Tibial nerve (tissue), 4 donors: ENCODE measurements at regions not wholly inside any gene's neighbourhood (a gene's known extent, or its start where the extent isn't known, plus 50 kb on each side); places are given as distances from the start of the nearest gene placed in this dataset.
A peak's percentile ranks its signal among the peaks of the same experiment; 100 is the strongest.

Experiments
- DNase-seq, 2 donors: peaks; one replicate each; pipeline ENCODE4 v3.0.0-alpha.2; 2019; ENCODE audit warnings: low spot score in 2 of 2
- H3K27ac ChIP-seq, 4 donors: fragments of 200-600 bp; sonication (generic) in 3 of 4; one replicate each; pipeline ENCODE4 v1.5.1; 2017 to 2019; ENCODE audit warnings: mild to moderate bottlenecking in 1 of 4
- H3K27me3 ChIP-seq, 2 donors: fragments of 200-600 bp; sonication (generic) in 1 of 2; one replicate each; pipeline versions ENCODE4 v1.5.1 to v1.6.0; 2017 to 2019
- H3K36me3 ChIP-seq, 3 donors: fragments of 200-600 bp; sonication (generic); one replicate each; pipeline ENCODE4 v1.5.1; 2018 to 2019
- H3K4me1 ChIP-seq, 4 donors: fragments of 200-600 bp; sonication (generic) in 3 of 4; one replicate each; pipeline ENCODE4 v1.5.1; 2017 to 2019
- H3K4me3 ChIP-seq, 4 donors: fragments of 200-600 bp; sonication (generic) in 3 of 4; one replicate each; pipeline ENCODE4 v1.5.1; 2017 to 2019; ENCODE audit warnings: mild to moderate bottlenecking in 1 of 4, moderate library complexity in 1 of 4
- H3K9me3 ChIP-seq, 4 donors: fragments of 200-600 bp; sonication (generic) in 3 of 4; one replicate each; pipeline ENCODE4 v1.5.1; 2017 to 2019
- EP300 ChIP-seq, 2 donors: sonication (generic); formaldehyde crosslinking; IDR thresholded peaks; one replicate each; pipeline ENCODE4 v1.6.1; 2017; ENCODE audit warnings: antibody characterized with exemption in 2 of 2, mild to moderate bottlenecking in 1 of 2
- POLR2A ChIP-seq, 2 donors: fragments of 450-650 bp; IDR thresholded peaks; one replicate each; pipeline ENCODE4 v1.6.1; 2017; ENCODE audit warnings: antibody characterized with exemption in 2 of 2, mild to moderate bottlenecking in 2 of 2, moderate library complexity in 2 of 2
- WGBS, 2 donors: methylation state at CpG; one replicate each; pipeline ENCODE4 v1.1.5; 2018; 5-methylcytosine and 5-hydroxymethylcytosine counted together
- TF ChIP-seq, protein P1 (sequence below), 5 experiments: fragments of 200-600 bp in 3 of 5; fragments of 450-650 bp in 2 of 5; sonication (generic) in 3 of 5; IDR thresholded peaks; one replicate each; pipeline ENCODE4 v1.5.1; 2016 to 2019; ENCODE audit warnings: antibody characterized with exemption in 5 of 5, mild to moderate bottlenecking in 3 of 5, moderate library complexity in 2 of 5

DNA sequence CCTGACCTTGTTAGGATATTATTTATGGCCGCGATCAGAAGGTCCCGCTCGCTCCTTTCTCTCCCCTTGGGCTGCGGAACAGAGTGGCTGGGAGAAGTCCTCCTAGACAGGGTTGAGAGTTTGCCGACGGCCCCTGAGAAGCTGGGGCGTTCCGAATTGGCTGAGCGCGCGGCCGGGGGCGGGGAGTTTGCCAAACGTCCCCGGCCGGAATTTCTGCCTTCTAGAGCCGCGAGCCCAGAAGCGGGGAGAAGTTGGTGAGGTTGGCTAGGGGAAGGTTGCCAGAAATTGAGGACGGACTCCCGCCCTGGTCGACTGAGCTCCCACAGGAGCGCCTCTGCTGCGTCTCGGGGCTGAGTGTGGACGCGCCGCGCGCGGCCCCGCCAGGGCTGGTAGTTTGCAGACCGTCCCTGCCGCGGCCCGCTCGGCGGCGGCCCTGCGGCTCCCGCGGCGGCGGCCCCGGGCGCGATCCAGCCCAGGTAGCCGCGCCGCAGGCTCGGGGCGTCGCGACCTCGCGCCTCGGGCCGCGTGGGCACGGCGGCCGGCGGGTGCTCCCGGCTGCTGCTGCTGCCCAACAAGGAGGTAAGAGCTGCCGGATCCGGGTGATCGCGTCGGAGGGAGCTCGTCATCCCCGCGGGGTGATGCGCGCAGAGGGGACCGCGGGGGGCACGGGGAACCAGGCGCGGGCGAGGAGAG lies 134.0 kb upstream of the MGAT5 start:
- TF ChIP-seq EP300 (IDR thresholded peaks at IDR 0.05) (peak; percentile 14 to 93), POLR2A (IDR thresholded peaks at IDR 0.05) (peak; percentile 77 to 80)
- TF ChIP-seq, protein P1, sequence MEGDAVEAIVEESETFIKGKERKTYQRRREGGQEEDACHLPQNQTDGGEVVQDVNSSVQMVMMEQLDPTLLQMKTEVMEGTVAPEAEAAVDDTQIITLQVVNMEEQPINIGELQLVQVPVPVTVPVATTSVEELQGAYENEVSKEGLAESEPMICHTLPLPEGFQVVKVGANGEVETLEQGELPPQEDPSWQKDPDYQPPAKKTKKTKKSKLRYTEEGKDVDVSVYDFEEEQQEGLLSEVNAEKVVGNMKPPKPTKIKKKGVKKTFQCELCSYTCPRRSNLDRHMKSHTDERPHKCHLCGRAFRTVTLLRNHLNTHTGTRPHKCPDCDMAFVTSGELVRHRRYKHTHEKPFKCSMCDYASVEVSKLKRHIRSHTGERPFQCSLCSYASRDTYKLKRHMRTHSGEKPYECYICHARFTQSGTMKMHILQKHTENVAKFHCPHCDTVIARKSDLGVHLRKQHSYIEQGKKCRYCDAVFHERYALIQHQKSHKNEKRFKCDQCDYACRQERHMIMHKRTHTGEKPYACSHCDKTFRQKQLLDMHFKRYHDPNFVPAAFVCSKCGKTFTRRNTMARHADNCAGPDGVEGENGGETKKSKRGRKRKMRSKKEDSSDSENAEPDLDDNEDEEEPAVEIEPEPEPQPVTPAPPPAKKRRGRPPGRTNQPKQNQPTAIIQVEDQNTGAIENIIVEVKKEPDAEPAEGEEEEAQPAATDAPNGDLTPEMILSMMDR (IDR thresholded peaks at IDR 0.05), result peak in 1 of 5 experiments; percentile 45
- H3K9me3 ChIP-seq, result no peaks in the 10 kb centered on the region
- 0% methylated on average over 46 to 64 of the region's 81 CpGs for WGBS, 2 donors
- H3K36me3 ChIP-seq, result no peaks in the 10 kb centered on the region
- no peaks in the 10 kb centered on the region for H3K27me3 ChIP-seq
- peak; percentile 76 to 79 for DNase-seq
- peaks cover 0 to 54% (median 31%) of the 10 kb centered on the region in 4 donors for H3K4me1 ChIP-seq
- peak overlapping the region; percentile 79 to 94 (median 94) for H3K27ac ChIP-seq
- peak overlapping the region; percentile 64 to 95 (median 90) for H3K4me3 ChIP-seq

DNA sequence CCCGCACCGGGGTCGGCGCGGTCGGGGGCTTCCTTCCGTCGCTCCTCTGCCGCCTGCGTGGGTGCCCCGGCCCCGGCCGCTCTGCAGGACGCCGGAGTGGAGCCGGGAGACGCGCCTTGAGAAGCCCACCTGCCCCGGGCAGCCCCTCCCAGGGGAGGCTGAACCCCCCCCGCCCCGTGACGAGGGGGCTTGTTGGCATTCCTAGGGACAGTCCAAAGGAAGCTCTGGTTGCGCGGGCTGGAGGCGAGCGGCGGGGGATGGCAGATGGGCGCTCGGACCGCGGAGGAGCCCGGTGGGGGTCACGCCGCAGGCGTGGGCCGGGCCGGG lies 133.5 kb upstream of the MGAT5 start:
- TF ChIP-seq POLR2A (IDR thresholded peaks at IDR 0.05) (no peak), EP300 (IDR thresholded peaks at IDR 0.05) (no peak)
- TF ChIP-seq, protein P1 (IDR thresholded peaks at IDR 0.05), result no peak
- no peaks in the 10 kb centered on the region for H3K27me3 ChIP-seq
- DNase-seq, result no peak
- H3K9me3 ChIP-seq, result no peaks in the 10 kb centered on the region
- H3K4me3 ChIP-seq, result peak overlapping the region; percentile 64 to 95 (median 90)
- WGBS, 2 donors, result 0% methylated on average over 16 to 18 of the region's 37 CpGs
- peak overlapping the region; percentile 79 to 94 (median 94) for H3K27ac ChIP-seq
- H3K36me3 ChIP-seq, result no peaks in the 10 kb centered on the region
- peaks cover 0 to 54% (median 33%) of the 10 kb centered on the region in 4 donors for H3K4me1 ChIP-seq

DNA sequence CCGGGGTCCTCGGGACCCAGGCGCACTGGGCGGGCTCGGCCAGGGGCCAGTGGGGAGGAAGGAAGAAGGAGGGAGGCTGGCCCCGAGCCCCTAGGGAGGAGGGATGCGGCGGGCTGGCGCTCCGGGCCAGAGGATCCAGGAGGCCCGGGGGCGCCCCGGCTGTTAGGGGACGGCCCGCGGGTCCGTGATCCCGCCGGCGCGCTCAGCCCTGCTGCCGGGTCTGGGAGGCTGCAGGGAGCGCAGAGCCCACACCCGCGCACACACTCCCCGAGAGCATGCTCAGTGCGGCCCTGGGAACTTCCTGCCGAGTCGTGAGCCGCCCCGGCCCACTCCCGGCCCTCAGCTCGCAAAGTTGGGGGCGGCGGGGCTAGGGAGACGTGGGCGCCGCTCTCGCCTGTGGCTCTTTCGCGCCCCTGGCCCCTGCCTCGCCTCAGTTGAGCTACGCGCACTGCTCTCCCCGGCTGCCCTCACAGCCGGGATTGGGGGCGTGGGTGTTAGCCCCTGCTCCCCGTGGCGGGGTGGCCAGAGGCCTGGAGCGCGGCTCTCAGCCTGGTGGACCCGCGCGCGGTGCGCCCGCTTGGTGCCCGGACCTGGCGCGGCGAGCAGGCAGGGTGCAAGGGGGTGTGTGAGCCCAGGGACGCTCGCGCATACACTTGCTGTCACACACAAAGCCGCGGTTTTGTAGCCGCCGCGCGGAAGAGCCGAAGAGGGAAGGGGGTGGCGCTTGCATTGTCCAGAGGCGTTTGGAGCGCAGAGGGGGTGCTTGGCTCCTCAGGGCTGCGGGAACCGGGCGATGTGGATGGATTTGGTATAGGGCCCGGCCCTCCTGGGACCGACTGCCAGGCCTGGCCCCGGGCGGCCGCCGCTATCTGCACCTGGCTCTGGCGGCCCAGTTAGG lies 132.9 kb upstream of the MGAT5 start:
- Histone ChIP-seq H3K4me3 (peak overlapping the region; percentile 64 to 95 (median 90)), H3K9me3 (no peaks in the 10 kb centered on the region), H3K27ac (peak overlapping the region; percentile 79 to 94 (median 94)), H3K4me1 (peaks cover 0 to 59% (median 36%) of the 10 kb centered on the region in 4 donors), H3K27me3 (no peaks in the 10 kb centered on the region), H3K36me3 (no peaks in the 10 kb centered on the region)
- TF ChIP-seq EP300 (IDR thresholded peaks at IDR 0.05), result peak in 1 of 2 donors; percentile 57
- no peak for TF ChIP-seq POLR2A (IDR thresholded peaks at IDR 0.05)
- DNase-seq, result peak; percentile 35 to 36
- WGBS, 2 donors, result 0 to 1% methylated on average over 34 to 60 of the region's 84 CpGs

DNA sequence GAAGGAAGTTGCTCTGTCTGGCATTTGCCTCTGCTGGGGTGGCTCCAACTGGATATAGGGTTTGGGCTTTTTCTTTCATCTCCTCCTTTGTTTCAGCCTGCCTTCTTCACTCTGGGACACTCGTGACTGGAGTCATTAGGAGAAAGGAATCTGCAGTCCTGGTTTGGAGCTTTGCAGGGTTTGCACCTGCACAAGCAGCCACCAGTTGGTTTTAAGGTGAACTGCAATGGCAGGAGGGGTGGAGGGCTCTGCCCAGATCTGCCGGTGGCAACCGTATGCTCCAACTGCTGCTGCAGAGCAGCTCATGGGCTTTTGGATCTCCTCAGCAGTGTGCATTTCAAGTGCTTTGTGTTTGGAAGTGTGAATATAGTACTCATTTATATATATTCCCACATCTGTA lies 131.3 kb upstream of the MGAT5 start:
- WGBS, 2 donors, result 68 to 77% methylated on average over 3 of the region's 3 CpGs
- H3K36me3 ChIP-seq, result no peaks in the 10 kb centered on the region
- H3K4me3 ChIP-seq, result no peak overlapping the region
- no peak for DNase-seq
- H3K4me1 ChIP-seq, result peaks cover 0 to 73% (median 43%) of the 10 kb centered on the region in 4 donors
- peak overlapping the region in 1 of 4 donors; percentile 16 for H3K27ac ChIP-seq
- H3K9me3 ChIP-seq, result no peaks in the 10 kb centered on the region
- no peak for TF ChIP-seq EP300 (IDR thresholded peaks at IDR 0.05)
- TF ChIP-seq, protein P1 (IDR thresholded peaks at IDR 0.05), result no peak
- no peak for TF ChIP-seq POLR2A (IDR thresholded peaks at IDR 0.05)
- H3K27me3 ChIP-seq, result no peaks in the 10 kb centered on the region

DNA sequence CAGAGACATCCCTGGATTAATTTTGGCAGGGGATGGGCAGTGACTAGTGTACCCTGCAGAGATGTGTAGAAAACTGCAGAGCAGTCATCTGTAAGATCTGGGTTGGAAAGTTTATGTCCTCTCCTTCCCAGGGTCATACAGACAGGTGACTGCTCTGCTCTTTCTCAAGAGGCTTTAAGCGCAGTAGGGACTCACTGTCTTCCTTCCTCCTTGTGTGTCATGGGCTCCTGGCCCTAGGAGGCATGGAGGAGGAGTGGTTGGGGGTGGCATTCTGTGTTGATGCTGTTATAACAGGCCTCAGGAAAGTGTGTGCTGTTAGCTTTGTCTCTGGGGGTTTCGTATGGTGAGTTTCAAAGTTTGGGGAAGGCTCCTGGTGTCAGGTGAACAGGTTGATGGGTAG lies 130.5 kb upstream of the MGAT5 start:
- H3K4me3 ChIP-seq, result no peak overlapping the region
- H3K4me1 ChIP-seq, result peaks cover 0 to 73% (median 45%) of the 10 kb centered on the region in 4 donors
- H3K27me3 ChIP-seq, result no peaks in the 10 kb centered on the region
- H3K9me3 ChIP-seq, result no peaks in the 10 kb centered on the region
- no peak for DNase-seq
- peak overlapping the region in 1 of 4 donors; percentile 50 for H3K27ac ChIP-seq
- 88 to 95% methylated on average over 2 of the region's 2 CpGs for WGBS, 2 donors
- no peak for TF ChIP-seq POLR2A (IDR thresholded peaks at IDR 0.05)
- TF ChIP-seq, protein P1 (IDR thresholded peaks at IDR 0.05), result no peak
- TF ChIP-seq EP300 (IDR thresholded peaks at IDR 0.05), result no peak
- H3K36me3 ChIP-seq, result no peaks in the 10 kb centered on the region
